ENCODE measurements at regions not wholly inside any gene's neighbourhood (a gene's known extent, or its start where the extent isn't known, plus 50 kb on each side); places are given as distances from the start of the nearest gene placed in this dataset.

DNA sequence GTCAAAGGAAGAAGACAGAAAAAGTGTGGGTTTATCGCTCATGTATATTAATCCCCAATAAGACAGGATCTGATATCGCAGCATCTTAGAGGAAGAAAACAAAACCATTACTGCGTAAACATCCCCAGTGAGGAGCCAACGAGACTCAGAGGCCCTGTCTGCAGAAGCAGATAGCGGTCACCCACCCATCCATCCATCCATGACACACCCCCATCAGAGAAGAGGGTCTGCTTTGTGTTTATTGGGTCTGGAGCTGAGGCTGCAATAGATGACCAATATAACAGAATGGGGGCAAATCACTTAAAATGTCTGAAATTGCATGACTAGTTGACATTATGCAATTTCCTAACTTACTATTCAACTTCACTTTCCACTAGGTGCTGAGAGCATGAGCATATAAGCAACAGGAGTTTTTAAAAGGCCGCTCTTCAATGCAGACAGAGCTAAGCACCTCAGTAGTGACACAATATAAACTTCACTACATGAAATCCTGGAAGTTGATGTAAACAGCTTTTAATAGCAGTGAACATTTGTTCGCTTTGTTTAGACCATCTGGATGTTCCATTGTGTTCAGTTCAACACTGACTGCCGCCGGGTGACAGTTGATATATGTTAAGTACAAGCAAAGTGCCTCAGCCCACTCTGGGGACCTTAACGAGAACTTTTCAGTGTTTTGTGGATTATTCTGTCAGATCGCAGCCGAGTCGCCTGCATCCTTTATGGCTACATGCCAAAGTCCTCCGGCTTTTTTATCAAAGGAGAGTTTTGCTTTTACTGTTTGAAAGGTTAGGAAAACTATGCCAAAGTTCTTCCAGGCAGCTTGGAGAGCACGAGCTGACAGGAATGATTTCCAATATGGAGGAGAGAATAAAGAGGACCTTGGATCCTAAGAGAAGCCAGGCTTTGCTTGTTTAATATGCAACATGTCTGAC lies 167.5 kb downstream of the ZNF281 start:
- no peak overlapping the region for H3K4ac ChIP-seq (ENCODE audit: low read depth, low read length)
- Mint-ChIP-seq H3K9me3 (no peaks in the 10 kb centered on the region), H3K27ac (no peak overlapping the region), H3K4me3 (no peak overlapping the region), H3K4me1 (peaks cover 2 to 9% of the 10 kb centered on the region in 2 experiments; a peak in 3 of 4 replicates), H3K27me3 (ENCODE audit: low read depth) (no peaks in the 10 kb centered on the region), H3K36me3 (ENCODE audit: insufficient read depth in 1 of 3, low read depth in 3 of 3) (no peaks in the 10 kb centered on the region)
- no peak overlapping the region for H3K9ac ChIP-seq (ENCODE audit: extremely low read depth, insufficient read length, low read length)
- no peaks in the 10 kb centered on the region for H4K20me1 ChIP-seq (ENCODE audit: control insufficient read depth, insufficient read depth, insufficient read length)
- H4K5ac ChIP-seq (ENCODE audit: insufficient read length, low read depth, low read length) = no peak overlapping the region
- no peak overlapping the region for H2AK5ac ChIP-seq (ENCODE audit: insufficient read length, low read length)
- H3K4me2 ChIP-seq (ENCODE audit: insufficient read depth, insufficient read length, low read length) = no peak overlapping the region
- no peak overlapping the region for H2AFZ ChIP-seq (ENCODE audit: low read length)
- H3K79me1 ChIP-seq (ENCODE audit: insufficient read depth, low read depth, low read length, poor library complexity, severe bottlenecking) = no peaks in the 10 kb centered on the region
- no peak overlapping the region for H2BK12ac ChIP-seq (ENCODE audit: insufficient read length, low read depth, low read length)
- no peak overlapping the region for H2BK5ac ChIP-seq (ENCODE audit: insufficient read length, low read length)
- no peak overlapping the region for H4K8ac ChIP-seq (replicated peaks; ENCODE audit: insufficient read length, low read depth, low read length)
- H3T11ph ChIP-seq (ENCODE audit: low read length) = no peak overlapping the region
- TF ChIP-seq, protein P1, sequence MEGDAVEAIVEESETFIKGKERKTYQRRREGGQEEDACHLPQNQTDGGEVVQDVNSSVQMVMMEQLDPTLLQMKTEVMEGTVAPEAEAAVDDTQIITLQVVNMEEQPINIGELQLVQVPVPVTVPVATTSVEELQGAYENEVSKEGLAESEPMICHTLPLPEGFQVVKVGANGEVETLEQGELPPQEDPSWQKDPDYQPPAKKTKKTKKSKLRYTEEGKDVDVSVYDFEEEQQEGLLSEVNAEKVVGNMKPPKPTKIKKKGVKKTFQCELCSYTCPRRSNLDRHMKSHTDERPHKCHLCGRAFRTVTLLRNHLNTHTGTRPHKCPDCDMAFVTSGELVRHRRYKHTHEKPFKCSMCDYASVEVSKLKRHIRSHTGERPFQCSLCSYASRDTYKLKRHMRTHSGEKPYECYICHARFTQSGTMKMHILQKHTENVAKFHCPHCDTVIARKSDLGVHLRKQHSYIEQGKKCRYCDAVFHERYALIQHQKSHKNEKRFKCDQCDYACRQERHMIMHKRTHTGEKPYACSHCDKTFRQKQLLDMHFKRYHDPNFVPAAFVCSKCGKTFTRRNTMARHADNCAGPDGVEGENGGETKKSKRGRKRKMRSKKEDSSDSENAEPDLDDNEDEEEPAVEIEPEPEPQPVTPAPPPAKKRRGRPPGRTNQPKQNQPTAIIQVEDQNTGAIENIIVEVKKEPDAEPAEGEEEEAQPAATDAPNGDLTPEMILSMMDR (conservative IDR thresholded peaks at IDR 0.05) = no peak
- H2BK20ac ChIP-seq (ENCODE audit: low read depth, low read length, poor library complexity, severe bottlenecking) = no peak overlapping the region
- DNase-seq = no peak
- no peak overlapping the region for H2BK15ac ChIP-seq (ENCODE audit: low read depth, low read length)
- no peak overlapping the region for H2BK120ac ChIP-seq (ENCODE audit: low read depth, low read length, poor library complexity, severe bottlenecking)
- H3K27me3 ChIP-seq (ENCODE audit: insufficient read depth, low read length) = no peaks in the 10 kb centered on the region
- no peak overlapping the region for H3K18ac ChIP-seq (ENCODE audit: insufficient read length, low read depth, low read length)
- H3K23me2 ChIP-seq (ENCODE audit: insufficient read length, low read depth, low read length, poor library complexity, severe bottlenecking) = no peaks in the 10 kb centered on the region
- no peak overlapping the region for H3K56ac ChIP-seq (ENCODE audit: insufficient read length, low read depth, low read length)
- H3K27ac ChIP-seq (ENCODE audit: insufficient read length, low read depth, low read length) = no peak overlapping the region
- no peak overlapping the region for H3K14ac ChIP-seq (ENCODE audit: insufficient read depth, low read length)
- no peak overlapping the region for H3K23ac ChIP-seq (ENCODE audit: insufficient read length, low read depth, low read length)
- no CpG with 5 or more reads among the region's 15 CpGs for WGBS (ENCODE audit: extremely low coverage, insufficient read length, low lambda C conversion rate)
- no peaks in the 10 kb centered on the region for H3K4me1 ChIP-seq (ENCODE audit: insufficient read depth, low read length)
- no peak overlapping the region for H4K91ac ChIP-seq (ENCODE audit: insufficient read length, low read depth, low read length)
- no peaks in the 10 kb centered on the region for H3K9me3 ChIP-seq (ENCODE audit: control insufficient read depth, low read depth, low read length)
- no peaks in the 10 kb centered on the region for H3K79me2 ChIP-seq (ENCODE audit: insufficient read depth, low read length)

Data from H9 (cell line).